ENCODE measurements at regions not wholly inside any gene's neighbourhood (a gene's known extent, or its start where the extent isn't known, plus 50 kb on each side); places are given as distances from the start of the nearest gene placed in this dataset.

- TF ChIP-seq, protein P1, sequence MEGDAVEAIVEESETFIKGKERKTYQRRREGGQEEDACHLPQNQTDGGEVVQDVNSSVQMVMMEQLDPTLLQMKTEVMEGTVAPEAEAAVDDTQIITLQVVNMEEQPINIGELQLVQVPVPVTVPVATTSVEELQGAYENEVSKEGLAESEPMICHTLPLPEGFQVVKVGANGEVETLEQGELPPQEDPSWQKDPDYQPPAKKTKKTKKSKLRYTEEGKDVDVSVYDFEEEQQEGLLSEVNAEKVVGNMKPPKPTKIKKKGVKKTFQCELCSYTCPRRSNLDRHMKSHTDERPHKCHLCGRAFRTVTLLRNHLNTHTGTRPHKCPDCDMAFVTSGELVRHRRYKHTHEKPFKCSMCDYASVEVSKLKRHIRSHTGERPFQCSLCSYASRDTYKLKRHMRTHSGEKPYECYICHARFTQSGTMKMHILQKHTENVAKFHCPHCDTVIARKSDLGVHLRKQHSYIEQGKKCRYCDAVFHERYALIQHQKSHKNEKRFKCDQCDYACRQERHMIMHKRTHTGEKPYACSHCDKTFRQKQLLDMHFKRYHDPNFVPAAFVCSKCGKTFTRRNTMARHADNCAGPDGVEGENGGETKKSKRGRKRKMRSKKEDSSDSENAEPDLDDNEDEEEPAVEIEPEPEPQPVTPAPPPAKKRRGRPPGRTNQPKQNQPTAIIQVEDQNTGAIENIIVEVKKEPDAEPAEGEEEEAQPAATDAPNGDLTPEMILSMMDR (IDR thresholded peaks at IDR 0.05; ENCODE audit: insufficient read depth, low read length) = no peak
- TF ChIP-seq REST (IDR thresholded peaks at IDR 0.05; ENCODE audit: insufficient replicate concordance, low read depth) (no peak), SPI1 (IDR thresholded peaks at IDR 0.05; ENCODE audit: borderline replicate concordance, low read depth) (no peak), POLR2AphosphoS5 (IDR thresholded peaks at IDR 0.05; ENCODE audit: low read depth) (no peak)
Observed at GRCh38 chr18:65329010-65329409, 421.8 kb upstream of the CDH7 start.
